Calu3 (cell line): ENCODE measurements at regions not wholly inside any gene's neighbourhood (a gene's known extent, or its start where the extent isn't known, plus 50 kb on each side); places are given as distances from the start of the nearest gene placed in this dataset.

Source experiments
- BruUV-seq: library from RNA; stranded (reverse); fragments of 400-500 nt; replicated peaks from 2 replicates; lab custom pipeline; 2021; lab: Mats Ljungman, UMichigan
- CTCF ChIA-PET: fragments of 300-600 bp; sonication (Branson Sonifier 250); formaldehyde crosslinking; loops from one replicate; lab custom pipeline; 2022; ENCODE audit warnings: antibody characterized with exemption; lab: Charles Lee
- DNase-seq: peaks from one replicate; pipeline ENCODE4 v3.0.0; 2022
- H3K27ac Mint-ChIP-seq: one replicate; pipeline ENCODE4 v1.8.0; 2022; ENCODE audit warnings: mixed read lengths; ENCODE audit not compliant: unreplicated experiment
- H3K27me3 Mint-ChIP-seq: one replicate; pipeline ENCODE4 v1.8.0; 2022; ENCODE audit warnings: mixed read lengths; ENCODE audit not compliant: unreplicated experiment
- H3K36me3 Mint-ChIP-seq: one replicate; pipeline ENCODE4 v1.8.0; 2022; ENCODE audit warnings: mild to moderate bottlenecking, moderate library complexity, mixed read lengths; ENCODE audit not compliant: insufficient read depth, unreplicated experiment
- H3K4me1 Mint-ChIP-seq: one replicate; pipeline ENCODE4 v1.8.0; 2022; ENCODE audit warnings: mild to moderate bottlenecking, low read depth, mixed read lengths; ENCODE audit not compliant: unreplicated experiment
- H3K4me3 Mint-ChIP-seq: one replicate; pipeline ENCODE4 v1.8.0; 2022; ENCODE audit warnings: mild to moderate bottlenecking, low read depth, moderate library complexity, mixed read lengths; ENCODE audit not compliant: unreplicated experiment
- H3K9me3 Mint-ChIP-seq: one replicate; pipeline ENCODE4 v1.8.0; 2022; ENCODE audit warnings: low read depth, mixed read lengths; ENCODE audit not compliant: unreplicated experiment
- intact Hi-C: fragments of 100-400 bp; cut with micrococcal nuclease; formaldehyde crosslinking; loops from one replicate; pipeline ENCODE4 v1.10.0; 2022; ENCODE audit not compliant: unreplicated experiment
- TF ChIP-seq, protein P1 (sequence below): fragments of 200-600 bp; IDR thresholded peaks from one replicate; pipeline ENCODE4 v1.8.0; 2022; ENCODE audit warnings: antibody characterized with exemption; ENCODE audit not compliant: unreplicated experiment

DNA sequence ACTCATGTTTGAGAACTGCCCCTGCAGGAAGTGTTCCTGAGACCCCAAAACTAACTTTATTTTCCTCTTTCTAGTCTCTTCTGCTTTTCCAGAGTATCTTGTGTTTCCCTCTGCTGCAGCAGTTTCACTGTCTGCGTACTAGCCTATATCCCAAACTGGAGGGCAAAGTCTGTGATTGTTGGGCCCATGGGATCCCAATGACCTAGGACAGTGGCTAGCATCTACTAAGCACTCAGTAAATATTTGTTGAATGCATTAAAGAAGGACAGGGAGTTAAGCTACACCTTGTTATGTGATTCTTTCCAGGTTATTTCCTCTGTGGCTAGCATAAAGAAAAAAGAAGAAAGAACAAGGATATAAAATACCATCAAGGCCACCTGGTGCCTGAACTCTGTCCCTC is 210.6 kb upstream of the PHYHIPL start:
- TF ChIP-seq, protein P1, sequence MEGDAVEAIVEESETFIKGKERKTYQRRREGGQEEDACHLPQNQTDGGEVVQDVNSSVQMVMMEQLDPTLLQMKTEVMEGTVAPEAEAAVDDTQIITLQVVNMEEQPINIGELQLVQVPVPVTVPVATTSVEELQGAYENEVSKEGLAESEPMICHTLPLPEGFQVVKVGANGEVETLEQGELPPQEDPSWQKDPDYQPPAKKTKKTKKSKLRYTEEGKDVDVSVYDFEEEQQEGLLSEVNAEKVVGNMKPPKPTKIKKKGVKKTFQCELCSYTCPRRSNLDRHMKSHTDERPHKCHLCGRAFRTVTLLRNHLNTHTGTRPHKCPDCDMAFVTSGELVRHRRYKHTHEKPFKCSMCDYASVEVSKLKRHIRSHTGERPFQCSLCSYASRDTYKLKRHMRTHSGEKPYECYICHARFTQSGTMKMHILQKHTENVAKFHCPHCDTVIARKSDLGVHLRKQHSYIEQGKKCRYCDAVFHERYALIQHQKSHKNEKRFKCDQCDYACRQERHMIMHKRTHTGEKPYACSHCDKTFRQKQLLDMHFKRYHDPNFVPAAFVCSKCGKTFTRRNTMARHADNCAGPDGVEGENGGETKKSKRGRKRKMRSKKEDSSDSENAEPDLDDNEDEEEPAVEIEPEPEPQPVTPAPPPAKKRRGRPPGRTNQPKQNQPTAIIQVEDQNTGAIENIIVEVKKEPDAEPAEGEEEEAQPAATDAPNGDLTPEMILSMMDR, result no peak
- CTCF ChIA-PET, result no interaction called here
- Mint-ChIP-seq H3K27ac (no peak overlapping the region), H3K9me3 (no peaks in the 10 kb centered on the region), H3K36me3 (no peaks in the 10 kb centered on the region), H3K27me3 (peaks cover 65% of the 10 kb centered on the region), H3K4me3 (no peak overlapping the region), H3K4me1 (no peaks in the 10 kb centered on the region)
- intact Hi-C loops, result no loop called here
- no TSS peak for BruUV-seq
- DNase-seq, result no peak

DNA sequence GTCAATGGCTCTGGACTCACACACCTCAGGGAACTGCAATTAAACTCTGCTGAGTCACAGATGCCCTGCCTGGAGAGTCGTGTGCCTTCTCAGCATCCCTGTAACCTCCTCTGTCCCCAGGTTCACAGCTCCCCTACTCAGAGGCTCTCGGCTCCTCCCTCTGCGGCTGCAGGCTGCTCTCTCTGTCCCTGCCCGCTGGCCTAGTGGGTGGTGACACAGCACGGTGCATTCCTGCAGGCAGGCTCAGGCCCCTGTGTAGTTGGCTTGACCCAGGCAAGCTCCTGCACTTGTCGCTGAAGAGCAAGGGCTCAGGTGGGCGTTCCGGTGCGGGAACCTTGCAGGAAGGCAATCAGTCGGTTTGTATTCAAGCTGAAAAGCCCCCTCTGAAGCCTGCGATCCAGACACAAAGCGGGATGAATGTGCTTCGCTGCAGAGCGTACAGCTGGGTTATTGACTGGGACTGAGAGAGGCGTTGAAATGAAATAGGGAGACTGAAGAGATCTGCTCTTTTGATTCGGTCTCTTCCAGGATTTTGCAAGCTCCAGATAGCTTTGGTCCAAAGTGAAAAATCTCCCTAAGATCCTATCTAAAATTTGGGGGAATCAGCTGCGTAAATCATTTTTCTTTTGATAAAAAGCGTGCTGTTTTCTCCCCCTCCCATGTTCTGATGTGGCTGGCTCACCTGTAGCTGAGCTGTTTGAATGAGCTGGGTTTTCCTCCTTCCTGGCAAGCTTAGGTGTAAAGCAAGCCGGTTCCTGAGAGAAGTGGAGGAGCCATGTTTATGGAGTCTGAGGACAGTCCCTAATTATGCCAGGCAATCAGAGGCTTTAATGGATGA is 208.7 kb upstream of the PHYHIPL start:
- CTCF ChIA-PET, result interaction anchor here (0.7 kb wide), 1 partner anchor 11 kb away, joined by 3 read pairs; no protein-coding TSS in a partner anchor
- no TSS peak for BruUV-seq
- no peaks in the 10 kb centered on the region for H3K9me3 Mint-ChIP-seq
- DNase-seq, result peak; percentile 36
- H3K36me3 Mint-ChIP-seq, result no peaks in the 10 kb centered on the region
- intact Hi-C loops, result no loop called here
- no peak overlapping the region for H3K27ac Mint-ChIP-seq
- H3K27me3 Mint-ChIP-seq, result peaks cover 61% of the 10 kb centered on the region
- H3K4me1 Mint-ChIP-seq, result no peaks in the 10 kb centered on the region
- H3K4me3 Mint-ChIP-seq, result no peak overlapping the region
- TF ChIP-seq, protein P1, result no peak

DNA sequence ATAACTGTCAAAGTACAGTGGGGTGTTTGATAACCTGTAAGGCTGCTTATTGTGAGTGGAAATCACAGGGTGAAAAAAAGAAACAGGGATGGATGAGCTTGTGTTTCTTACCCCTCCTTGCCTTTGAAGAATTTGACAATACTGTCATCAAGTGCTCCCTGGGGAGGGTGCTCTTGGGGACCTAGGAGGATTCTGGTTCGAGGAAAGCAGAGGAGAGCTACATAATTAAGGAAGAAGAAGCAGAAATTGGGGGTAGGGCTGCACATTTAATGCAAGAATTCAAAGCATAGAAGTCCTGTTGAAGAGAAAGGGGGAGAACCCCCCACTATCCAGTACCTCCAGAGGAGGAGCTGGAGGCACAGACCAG is 208.1 kb upstream of the PHYHIPL start:
- no peaks in the 10 kb centered on the region for H3K4me1 Mint-ChIP-seq
- BruUV-seq, result no TSS peak
- CTCF ChIA-PET, result interaction anchor here (0.7 kb wide), 1 partner anchor 10 kb away, joined by 3 read pairs; no protein-coding TSS in a partner anchor

DNA sequence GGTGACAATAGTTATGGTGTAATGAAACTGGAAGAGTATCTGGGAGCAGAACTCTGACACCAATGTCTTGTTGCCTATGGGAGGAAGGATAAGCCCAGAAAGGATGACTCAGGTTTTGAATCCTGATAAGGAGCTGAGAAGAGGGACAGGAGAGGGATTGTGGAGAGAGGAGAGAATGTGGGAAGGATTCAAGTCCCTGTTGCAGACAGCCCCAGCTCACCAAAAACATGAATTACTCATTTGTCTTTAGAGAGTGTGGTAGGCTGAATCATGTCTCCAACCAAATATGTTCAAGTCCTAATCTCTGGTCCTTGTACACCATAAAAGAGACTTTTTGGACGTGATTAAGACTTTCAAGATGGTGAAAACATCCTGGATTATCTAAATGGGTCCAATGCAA is 206.9 kb upstream of the PHYHIPL start:
- TF ChIP-seq, protein P1, result no peak
- intact Hi-C loops, result no loop called here
- H3K9me3 Mint-ChIP-seq, result no peaks in the 10 kb centered on the region
- H3K4me1 Mint-ChIP-seq, result no peaks in the 10 kb centered on the region
- no peaks in the 10 kb centered on the region for H3K36me3 Mint-ChIP-seq
- CTCF ChIA-PET, result no interaction called here
- H3K27me3 Mint-ChIP-seq, result peaks cover 63% of the 10 kb centered on the region
- DNase-seq, result no peak
- H3K4me3 Mint-ChIP-seq, result no peak overlapping the region
- no TSS peak for BruUV-seq
- no peak overlapping the region for H3K27ac Mint-ChIP-seq

More for the DNA sequence above, 208.1 kb upstream of the PHYHIPL start:
- Mint-ChIP-seq H3K4me3 (no peak overlapping the region), H3K9me3 (no peaks in the 10 kb centered on the region), H3K27me3 (peaks cover 67% of the 10 kb centered on the region), H3K27ac (no peak overlapping the region), H3K36me3 (no peaks in the 10 kb centered on the region)
- intact Hi-C loops, result no loop called here
- TF ChIP-seq, protein P1, result no peak
- no peak for DNase-seq
